ENCODE measurements at regions not wholly inside any gene's neighbourhood (a gene's known extent, or its start where the extent isn't known, plus 50 kb on each side); places are given as distances from the start of the nearest gene placed in this dataset.

GRCh38 chr10:78179886-78180705 is 146.4 kb downstream of the RPS24 start:
- Histone ChIP-seq H2AK5ac (ENCODE audit: low read depth, low read length) (peak overlapping the region; percentile 36), H3K4ac (ENCODE audit: low read length) (no peak overlapping the region), H4K91ac (ENCODE audit: low read depth, low read length, poor library complexity) (no peak overlapping the region), H3K27me3 (ENCODE audit: control insufficient read depth in 3 of 3, insufficient read depth in 3 of 3, low read depth in 1 of 3, low read length in 3 of 3) (peaks cover 0 to 11% (median 0%) of the 10 kb centered on the region in 3 experiments), H3K36me3 (replicated peaks in 1 of 2; ENCODE audit: control insufficient read depth in 2 of 2, insufficient read depth in 2 of 2, low read length in 2 of 2) (no peaks in the 10 kb centered on the region), H2BK12ac (ENCODE audit: low read length) (no peak overlapping the region), H2BK5ac (ENCODE audit: low read length) (no peak overlapping the region), H3K23ac (ENCODE audit: low read depth, low read length, poor library complexity) (no peak overlapping the region), H2BK15ac (ENCODE audit: low read length) (no peak overlapping the region), H3K4me1 (ENCODE audit: control insufficient read depth in 2 of 2, insufficient read depth in 1 of 2, low read depth in 1 of 2, low read length in 2 of 2) (peaks cover 26 to 43% of the 10 kb centered on the region in 2 donors), H2AFZ (ENCODE audit: low read length) (no peak overlapping the region), H3K4me2 (ENCODE audit: insufficient read depth, low read length, poor library complexity, severe bottlenecking) (no peak overlapping the region), H3K18ac (ENCODE audit: low read length) (peak overlapping the region; percentile 17), H2BK120ac (ENCODE audit: low read depth, low read length) (no peak overlapping the region), H3K14ac (ENCODE audit: low read length) (no peak overlapping the region), H3K4me3 (ENCODE audit: low read length in 2 of 2) (no peak overlapping the region), H3K27ac (replicated peaks; ENCODE audit: low read length) (no peak overlapping the region), H3K9ac (ENCODE audit: low read depth, low read length, poor library complexity) (peak overlapping the region; percentile 24), H3K79me1 (ENCODE audit: low read depth, low read length) (no peaks in the 10 kb centered on the region), H4K8ac (ENCODE audit: low read depth, low read length) (no peak overlapping the region), H3K9me3 (replicated peaks in 1 of 2; ENCODE audit: control insufficient read depth in 2 of 2, insufficient read depth in 1 of 2, low read depth in 1 of 2, low read length in 2 of 2) (no peaks in the 10 kb centered on the region)
- no CpG with 5 or more reads among the region's 22 CpGs for WGBS, 2 donors (ENCODE audit: extremely low coverage in 2 of 2, insufficient read length in 2 of 2, insufficient replicate concordance in 1 of 2)
- no peak for DNase-seq (ENCODE audit: low spot score)

- Histone ChIP-seq H3K14ac (ENCODE audit: low read length) (no peak overlapping the region), H3K18ac (ENCODE audit: low read length) (no peak overlapping the region), H3K9ac (ENCODE audit: low read depth, low read length, poor library complexity) (no peak overlapping the region), H3K79me1 (ENCODE audit: low read depth, low read length) (no peaks in the 10 kb centered on the region), H2AFZ (ENCODE audit: low read length) (no peak overlapping the region), H2AK5ac (ENCODE audit: low read depth, low read length) (peak overlapping the region; percentile 36), H2BK120ac (ENCODE audit: low read depth, low read length) (no peak overlapping the region), H2BK5ac (ENCODE audit: low read length) (no peak overlapping the region), H3K4me3 (ENCODE audit: low read length in 2 of 2) (no peak overlapping the region), H3K36me3 (replicated peaks in 1 of 2; ENCODE audit: control insufficient read depth in 2 of 2, insufficient read depth in 2 of 2, low read length in 2 of 2) (no peaks in the 10 kb centered on the region), H3K4me2 (ENCODE audit: insufficient read depth, low read length, poor library complexity, severe bottlenecking) (no peak overlapping the region), H3K27me3 (ENCODE audit: control insufficient read depth in 3 of 3, insufficient read depth in 3 of 3, low read depth in 1 of 3, low read length in 3 of 3) (peaks cover 0 to 11% (median 0%) of the 10 kb centered on the region in 3 experiments), H4K8ac (ENCODE audit: low read depth, low read length) (no peak overlapping the region), H2BK15ac (ENCODE audit: low read length) (no peak overlapping the region), H3K4me1 (ENCODE audit: control insufficient read depth in 2 of 2, insufficient read depth in 1 of 2, low read depth in 1 of 2, low read length in 2 of 2) (peaks cover 21 to 32% of the 10 kb centered on the region in 2 donors), H2BK12ac (ENCODE audit: low read length) (no peak overlapping the region), H3K23ac (ENCODE audit: low read depth, low read length, poor library complexity) (no peak overlapping the region), H3K27ac (replicated peaks; ENCODE audit: low read length) (no peak overlapping the region), H3K9me3 (replicated peaks in 1 of 2; ENCODE audit: control insufficient read depth in 2 of 2, insufficient read depth in 1 of 2, low read depth in 1 of 2, low read length in 2 of 2) (no peaks in the 10 kb centered on the region), H3K4ac (ENCODE audit: low read length) (no peak overlapping the region), H4K91ac (ENCODE audit: low read depth, low read length, poor library complexity) (peak overlapping the region; percentile 60)
- DNase-seq (ENCODE audit: low spot score) = no peak
- WGBS, 2 donors (ENCODE audit: extremely low coverage in 2 of 2, insufficient read length in 2 of 2, insufficient replicate concordance in 1 of 2) = no CpG with 5 or more reads among the region's 6 CpGs
These were observed 147.9 kb downstream of the RPS24 start for GRCh38 chr10:78181381-78182055.

- no peak overlapping the region for H3K4ac ChIP-seq (ENCODE audit: low read length)
- H3K4me2 ChIP-seq (ENCODE audit: insufficient read depth, low read length, poor library complexity, severe bottlenecking) = no peak overlapping the region
- peaks cover 0 to 11% (median 0%) of the 10 kb centered on the region in 3 experiments for H3K27me3 ChIP-seq (ENCODE audit: control insufficient read depth in 3 of 3, insufficient read depth in 3 of 3, low read depth in 1 of 3, low read length in 3 of 3)
- no peak overlapping the region for H3K4me3 ChIP-seq (ENCODE audit: low read length in 2 of 2)
- no peaks in the 10 kb centered on the region for H3K9me3 ChIP-seq (replicated peaks in 1 of 2; ENCODE audit: control insufficient read depth in 2 of 2, insufficient read depth in 1 of 2, low read depth in 1 of 2, low read length in 2 of 2)
- no peak overlapping the region for H2BK120ac ChIP-seq (ENCODE audit: low read depth, low read length)
- H3K36me3 ChIP-seq (replicated peaks in 1 of 2; ENCODE audit: control insufficient read depth in 2 of 2, insufficient read depth in 2 of 2, low read length in 2 of 2) = no peaks in the 10 kb centered on the region
- no peak overlapping the region for H2AFZ ChIP-seq (ENCODE audit: low read length)
- H3K9ac ChIP-seq (ENCODE audit: low read depth, low read length, poor library complexity) = no peak overlapping the region
- peak overlapping the region; percentile 6 for H3K14ac ChIP-seq (ENCODE audit: low read length)
- no peaks in the 10 kb centered on the region for H3K79me1 ChIP-seq (ENCODE audit: low read depth, low read length)
- no peak overlapping the region for H2AK5ac ChIP-seq (ENCODE audit: low read depth, low read length)
- H3K27ac ChIP-seq (replicated peaks; ENCODE audit: low read length) = no peak overlapping the region
- H4K91ac ChIP-seq (ENCODE audit: low read depth, low read length, poor library complexity) = no peak overlapping the region
- H2BK15ac ChIP-seq (ENCODE audit: low read length) = peak overlapping the region; percentile 30
- H3K23ac ChIP-seq (ENCODE audit: low read depth, low read length, poor library complexity) = no peak overlapping the region
- peaks cover 7 to 20% of the 10 kb centered on the region in 2 donors for H3K4me1 ChIP-seq (ENCODE audit: control insufficient read depth in 2 of 2, insufficient read depth in 1 of 2, low read depth in 1 of 2, low read length in 2 of 2)
- H4K8ac ChIP-seq (ENCODE audit: low read depth, low read length) = peak overlapping the region; percentile 84
- H2BK12ac ChIP-seq (ENCODE audit: low read length) = peak overlapping the region; percentile 8
- no peak overlapping the region for H2BK5ac ChIP-seq (ENCODE audit: low read length)
- DNase-seq (ENCODE audit: low spot score) = no peak
- H3K18ac ChIP-seq (ENCODE audit: low read length) = no peak overlapping the region
- WGBS, 2 donors (ENCODE audit: extremely low coverage in 2 of 2, insufficient read length in 2 of 2, insufficient replicate concordance in 1 of 2) = no CpG with 5 or more reads among the region's 1 CpG
These were observed 149.2 kb downstream of the RPS24 start for GRCh38 chr10:78182841-78183240.

Data from neuronal stem cell (in vitro differentiated cells).